Loucy (cell line): ENCODE measurements at regions not wholly inside any gene's neighbourhood (a gene's known extent, or its start where the extent isn't known, plus 50 kb on each side); places are given as distances from the start of the nearest gene placed in this dataset.

Experiments
- H2AFZ ChIP-seq: fragments of 200-600 bp; sonication (generic); 2 replicates; pipeline ENCODE4 v1.6.0; 2016; ENCODE audit warnings: antibody characterized with exemption, mild to moderate bottlenecking, low read length, moderate library complexity
- H3F3A ChIP-seq: fragments of 200-600 bp; 2 replicates; pipeline ENCODE4 v1.6.0; 2016; ENCODE audit warnings: antibody characterized with exemption, low read depth, mild to moderate bottlenecking
- H3K27me3 ChIP-seq: fragments of 200-600 bp; sonication (generic); 2 replicates; pipeline ENCODE4 v1.6.1; 2014; ENCODE audit warnings: low read length, mild to moderate bottlenecking; ENCODE audit not compliant: insufficient read depth, poor library complexity, severe bottlenecking
- H3K36me3 ChIP-seq: fragments of 200-600 bp; sonication (generic); 2 replicates; pipeline ENCODE4 v1.6.1; 2016; ENCODE audit warnings: low read length; ENCODE audit not compliant: insufficient read depth
- H3K4me1 ChIP-seq: fragments of 200-600 bp; sonication (generic); 2 replicates; pipeline ENCODE4 v1.5.1; 2014; ENCODE audit warnings: low read length, mild to moderate bottlenecking; ENCODE audit not compliant: insufficient read depth, poor library complexity, severe bottlenecking
- H3K4me2 ChIP-seq: fragments of 200-600 bp; sonication (generic); 2 replicates; pipeline ENCODE4 v1.6.0; 2014; ENCODE audit warnings: antibody characterized with exemption, low read length, low read depth, mild to moderate bottlenecking; ENCODE audit not compliant: poor library complexity, severe bottlenecking
- H3K4me3 ChIP-seq: fragments of 200-600 bp; sonication (generic); 2 replicates; pipeline ENCODE4 v1.5.1; 2014; ENCODE audit warnings: low read length, mild to moderate bottlenecking, mixed read lengths; ENCODE audit not compliant: poor library complexity, severe bottlenecking
- H3K79me2 ChIP-seq: fragments of 200-600 bp; sonication (generic); 2 replicates; pipeline ENCODE4 v1.6.1; 2014; ENCODE audit warnings: low read length; ENCODE audit not compliant: insufficient read depth
- H3K9ac ChIP-seq: fragments of 200-600 bp; sonication (generic); 2 replicates; pipeline ENCODE4 v1.6.0; 2014; ENCODE audit warnings: mild to moderate bottlenecking, low read depth, low read length, moderate library complexity; ENCODE audit not compliant: poor library complexity, severe bottlenecking
- H3K9me2 ChIP-seq: fragments of 200-600 bp; sonication (generic); replicated peaks from 2 replicates; pipeline ENCODE4 v1.6.1; 2016; ENCODE audit warnings: low read depth, low read length, mixed read lengths
- H3K9me3 ChIP-seq: fragments of 200-600 bp; sonication (generic); 2 replicates; pipeline ENCODE4 v1.6.1; 2014; ENCODE audit warnings: mild to moderate bottlenecking, antibody characterized with exemption, low read length, low read depth; ENCODE audit not compliant: insufficient read depth
- H4K20me1 ChIP-seq: fragments of 200-600 bp; sonication (generic); 2 replicates; pipeline ENCODE4 v1.6.0; 2014; ENCODE audit warnings: antibody characterized with exemption, low read length, mild to moderate bottlenecking; ENCODE audit not compliant: insufficient read depth, poor library complexity, severe bottlenecking
- EZH2phosphoT487 ChIP-seq: fragments of 200-600 bp; IDR thresholded peaks from 2 replicates; pipeline ENCODE4 v1.6.1; 2018; ENCODE audit warnings: antibody characterized with exemption, mild to moderate bottlenecking, moderate library complexity, borderline replicate concordance
- TF ChIP-seq, protein P1 (sequence below): fragments of 200-600 bp; sonication (generic); conservative IDR thresholded peaks from 2 replicates; pipeline ENCODE4 v1.5.1; 2014; ENCODE audit warnings: mild to moderate bottlenecking, antibody characterized with exemption, low read length

DNA sequence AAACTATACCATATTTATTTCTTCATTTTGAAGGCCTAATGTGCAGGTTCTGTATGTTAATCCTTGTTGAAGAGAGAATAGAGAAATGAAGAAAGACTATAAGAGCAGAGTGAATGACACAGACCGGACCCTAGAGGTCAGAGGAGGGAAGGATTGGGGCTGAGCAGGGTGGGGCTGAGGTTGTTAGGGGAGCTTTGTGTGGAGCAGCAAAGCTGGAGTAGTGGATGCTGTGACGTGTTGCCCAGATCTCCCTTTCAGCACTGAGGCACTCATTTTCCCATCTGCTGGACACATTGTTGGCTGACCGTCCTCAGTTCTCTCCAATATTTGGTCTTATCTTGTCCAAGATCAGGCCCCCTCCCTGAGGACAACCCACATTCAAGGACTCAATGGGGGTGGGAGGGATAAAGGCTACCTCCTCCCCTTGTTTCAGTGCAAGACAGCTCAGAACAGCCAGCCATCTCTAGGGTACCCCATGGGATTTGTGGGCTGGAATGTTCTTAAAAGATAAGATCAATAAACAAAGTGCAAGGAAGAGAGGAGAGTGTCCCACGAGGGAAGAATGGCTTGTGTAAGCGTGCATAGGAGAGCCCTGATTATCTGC lies 143.6 kb downstream of the TDRD15 start:
- H3K9me2 ChIP-seq = no peaks in the 10 kb centered on the region
- H2AFZ ChIP-seq = no peak overlapping the region
- no peak overlapping the region for H3K4me2 ChIP-seq
- no peak overlapping the region for H3K4me3 ChIP-seq
- TF ChIP-seq EZH2phosphoT487 = no peak
- TF ChIP-seq, protein P1, sequence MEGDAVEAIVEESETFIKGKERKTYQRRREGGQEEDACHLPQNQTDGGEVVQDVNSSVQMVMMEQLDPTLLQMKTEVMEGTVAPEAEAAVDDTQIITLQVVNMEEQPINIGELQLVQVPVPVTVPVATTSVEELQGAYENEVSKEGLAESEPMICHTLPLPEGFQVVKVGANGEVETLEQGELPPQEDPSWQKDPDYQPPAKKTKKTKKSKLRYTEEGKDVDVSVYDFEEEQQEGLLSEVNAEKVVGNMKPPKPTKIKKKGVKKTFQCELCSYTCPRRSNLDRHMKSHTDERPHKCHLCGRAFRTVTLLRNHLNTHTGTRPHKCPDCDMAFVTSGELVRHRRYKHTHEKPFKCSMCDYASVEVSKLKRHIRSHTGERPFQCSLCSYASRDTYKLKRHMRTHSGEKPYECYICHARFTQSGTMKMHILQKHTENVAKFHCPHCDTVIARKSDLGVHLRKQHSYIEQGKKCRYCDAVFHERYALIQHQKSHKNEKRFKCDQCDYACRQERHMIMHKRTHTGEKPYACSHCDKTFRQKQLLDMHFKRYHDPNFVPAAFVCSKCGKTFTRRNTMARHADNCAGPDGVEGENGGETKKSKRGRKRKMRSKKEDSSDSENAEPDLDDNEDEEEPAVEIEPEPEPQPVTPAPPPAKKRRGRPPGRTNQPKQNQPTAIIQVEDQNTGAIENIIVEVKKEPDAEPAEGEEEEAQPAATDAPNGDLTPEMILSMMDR = no peak
- no peaks in the 10 kb centered on the region for H3K36me3 ChIP-seq
- no peaks in the 10 kb centered on the region for H3K4me1 ChIP-seq
- H3K79me2 ChIP-seq = no peaks in the 10 kb centered on the region
- H3F3A ChIP-seq = no peaks in the 10 kb centered on the region
- no peaks in the 10 kb centered on the region for H3K27me3 ChIP-seq
- H3K9me3 ChIP-seq = no peaks in the 10 kb centered on the region; the same call in 1 of the 2 replicates
- no peaks in the 10 kb centered on the region for H4K20me1 ChIP-seq
- H3K9ac ChIP-seq = no peak overlapping the region

DNA sequence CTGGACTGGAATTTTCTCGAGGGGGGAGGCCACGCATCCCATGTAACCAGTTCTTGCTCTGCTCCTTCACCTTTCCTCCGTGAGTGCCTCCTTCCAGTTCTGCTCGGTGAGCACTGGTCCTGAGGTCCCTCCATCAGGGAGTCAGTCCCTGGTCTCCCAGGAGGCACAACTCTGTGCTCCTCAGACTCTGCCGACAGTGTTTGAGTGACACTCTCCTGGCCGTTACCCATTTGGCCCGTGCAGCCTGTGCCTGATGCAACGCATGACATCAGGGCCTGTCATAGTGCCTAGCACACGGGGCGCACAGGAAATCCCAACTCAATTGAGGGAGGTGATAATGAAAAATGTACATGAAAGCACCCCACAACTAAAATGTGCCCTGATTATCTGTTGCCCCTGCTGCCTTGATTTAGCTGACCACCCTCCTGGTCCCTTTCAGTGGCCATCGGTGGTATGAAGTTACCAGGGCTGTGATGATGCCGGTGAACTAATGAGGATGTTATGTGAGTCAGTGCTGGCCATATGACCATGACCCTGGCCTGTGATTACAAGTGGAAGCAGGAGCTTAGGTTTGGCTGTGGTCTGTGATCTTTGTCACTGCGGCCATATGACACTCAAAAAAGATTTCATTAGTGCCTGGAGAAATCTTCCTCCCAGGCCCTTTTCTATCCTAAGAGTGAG lies 144.6 kb downstream of the TDRD15 start:
- no peak overlapping the region for H3K4me2 ChIP-seq
- H3F3A ChIP-seq = no peaks in the 10 kb centered on the region
- TF ChIP-seq, protein P1 = no peak
- no peak for TF ChIP-seq EZH2phosphoT487
- H3K27me3 ChIP-seq = no peaks in the 10 kb centered on the region
- H3K9me3 ChIP-seq = no peaks in the 10 kb centered on the region; the same call in 1 of the 2 replicates
- H3K9me2 ChIP-seq = no peaks in the 10 kb centered on the region
- H2AFZ ChIP-seq = no peak overlapping the region
- H3K36me3 ChIP-seq = no peaks in the 10 kb centered on the region
- no peaks in the 10 kb centered on the region for H4K20me1 ChIP-seq
- H3K79me2 ChIP-seq = no peaks in the 10 kb centered on the region
- H3K4me3 ChIP-seq = no peak overlapping the region
- H3K9ac ChIP-seq = no peak overlapping the region
- no peaks in the 10 kb centered on the region for H3K4me1 ChIP-seq

DNA sequence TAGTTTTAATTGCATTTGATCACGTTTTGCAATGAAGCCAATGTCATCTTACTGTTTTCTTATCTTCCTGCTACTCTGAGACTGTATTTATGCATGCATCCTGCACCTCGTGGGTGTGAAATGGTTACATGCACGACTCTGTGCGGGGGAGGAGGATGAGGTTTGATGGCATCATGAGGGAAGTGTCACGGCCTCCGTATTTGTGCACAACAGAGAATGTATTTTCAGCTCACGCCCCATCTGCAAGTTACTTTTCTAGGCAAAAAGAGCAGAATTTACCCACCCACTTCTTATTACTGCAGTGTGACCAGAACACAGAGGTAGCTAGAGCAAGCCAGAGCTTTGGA lies 145.1 kb downstream of the TDRD15 start:
- Histone ChIP-seq H3K4me3 (no peak overlapping the region), H3F3A (no peaks in the 10 kb centered on the region), H4K20me1 (no peaks in the 10 kb centered on the region), H3K27me3 (no peaks in the 10 kb centered on the region), H3K79me2 (no peaks in the 10 kb centered on the region), H3K9me2 (no peaks in the 10 kb centered on the region), H3K4me2 (no peak overlapping the region), H3K9me3 (no peaks in the 10 kb centered on the region; the same call in 1 of the 2 replicates), H3K36me3 (no peaks in the 10 kb centered on the region), H3K9ac (no peak overlapping the region), H2AFZ (no peak overlapping the region), H3K4me1 (no peaks in the 10 kb centered on the region)
- no peak for TF ChIP-seq EZH2phosphoT487
- TF ChIP-seq, protein P1 = no peak
